Breast epithelium (tissue), 4 donors: ENCODE measurements at regions not wholly inside any gene's neighbourhood (a gene's known extent, or its start where the extent isn't known, plus 50 kb on each side); places are given as distances from the start of the nearest gene placed in this dataset.

Experiments
- DNase-seq, 2 donors: peaks; one replicate each; pipeline ENCODE4 v3.0.0-alpha.2; 2019; ENCODE audit warnings: low spot score in 2 of 2
- H3K27ac ChIP-seq, 2 donors: fragments of 200-600 bp; sonication (generic) in 1 of 2; one replicate each; pipeline ENCODE4 v1.5.1; 2016 to 2019; ENCODE audit warnings: mild to moderate bottlenecking in 1 of 2
- H3K27me3 ChIP-seq, 2 donors: fragments of 200-600 bp; sonication (generic) in 1 of 2; one replicate each; pipeline versions ENCODE4 v1.5.1 to v1.6.0; 2017 to 2019; ENCODE audit warnings: control low read depth in 1 of 2, mild to moderate bottlenecking in 1 of 2
- H3K36me3 ChIP-seq: fragments of 200-600 bp; one replicate; pipeline ENCODE4 v1.5.1; 2019
- H3K4me1 ChIP-seq, 2 donors: fragments of 200-600 bp; sonication (generic); one replicate each; pipeline ENCODE4 v1.5.1; 2016 to 2019; ENCODE audit warnings: control low read depth in 1 of 2
- H3K4me3 ChIP-seq, 3 donors: fragments of 200-600 bp; sonication (generic); 1 replicate in 2 of 3; 2 replicates in 1 of 3; pipeline ENCODE4 v1.5.1; 2016 to 2019; ENCODE audit warnings: mild to moderate bottlenecking in 3 of 3, moderate library complexity in 2 of 3
- H3K9me3 ChIP-seq, 2 donors: fragments of 200-600 bp; sonication (generic) in 1 of 2; one replicate each; pipeline ENCODE4 v1.5.1; 2016 to 2019; ENCODE audit warnings: control low read depth in 1 of 2
- CTCF ChIP-seq, 3 donors: fragments of 450-650 bp; IDR thresholded peaks; one replicate each; pipeline ENCODE4 v1.5.1; 2016 to 2017; ENCODE audit warnings: antibody characterized with exemption in 3 of 3, mild to moderate bottlenecking in 3 of 3, moderate library complexity in 3 of 3
- POLR2A ChIP-seq: fragments of 450-650 bp; IDR thresholded peaks from one replicate; pipeline ENCODE4 v1.6.1; 2016; ENCODE audit warnings: antibody characterized with exemption, mild to moderate bottlenecking, moderate library complexity
- POLR2AphosphoS5 ChIP-seq, 3 donors: sonication (generic); formaldehyde crosslinking; IDR thresholded peaks; one replicate each; pipeline ENCODE4 v1.6.1; 2017; ENCODE audit warnings: antibody characterized with exemption in 3 of 3
- intact Hi-C: fragments of 100-400 bp; cut with DNase I; formaldehyde crosslinking; loops from one replicate; pipeline ENCODE4 v1.15.1; 2023; ENCODE audit warnings: low total_unique reads

- intact Hi-C loops, result no loop called here
- H3K9me3 ChIP-seq, result no peaks in the 10 kb centered on the region
- no peak overlapping the region for H3K4me3 ChIP-seq
- DNase-seq, result no peak
- H3K27ac ChIP-seq, result no peak overlapping the region
- no peak for TF ChIP-seq POLR2A
- no peak for TF ChIP-seq POLR2AphosphoS5 (IDR thresholded peaks at IDR 0.05)
- TF ChIP-seq CTCF (IDR thresholded peaks at IDR 0.05), result no peak
- no peaks in the 10 kb centered on the region for H3K36me3 ChIP-seq
- H3K4me1 ChIP-seq, result no peaks in the 10 kb centered on the region
- H3K27me3 ChIP-seq, result no peaks in the 10 kb centered on the region
Observed at GRCh38 chr14:26026384-26026783, 571.4 kb downstream of the NOVA1 start.

DNA sequence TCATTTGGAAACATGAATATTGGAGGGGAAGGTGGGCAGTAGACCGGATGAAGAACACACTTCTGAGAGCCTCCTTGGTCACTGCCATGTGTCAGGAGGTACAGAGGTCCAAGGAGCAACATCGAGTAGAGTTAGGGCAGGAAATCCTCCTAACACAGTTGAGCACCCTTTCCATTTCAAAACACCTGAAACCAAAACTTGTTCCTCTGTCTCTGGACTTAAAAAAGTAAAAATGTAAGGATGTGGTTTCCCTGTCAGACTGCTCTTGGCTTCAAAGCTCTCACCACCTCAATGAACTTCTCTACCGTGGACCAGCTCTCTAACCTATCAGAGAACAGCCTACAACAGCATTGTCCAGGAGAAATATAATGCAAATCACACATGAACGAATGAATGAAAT is 573.9 kb downstream of the NOVA1 start:
- Histone ChIP-seq H3K27me3 (no peaks in the 10 kb centered on the region), H3K27ac (no peak overlapping the region), H3K9me3 (no peaks in the 10 kb centered on the region), H3K4me3 (no peak overlapping the region), H3K36me3 (no peaks in the 10 kb centered on the region), H3K4me1 (no peaks in the 10 kb centered on the region)
- no peak for DNase-seq
- TF ChIP-seq POLR2A (no peak), CTCF (IDR thresholded peaks at IDR 0.05) (no peak)
- intact Hi-C loops, result no loop called here

DNA sequence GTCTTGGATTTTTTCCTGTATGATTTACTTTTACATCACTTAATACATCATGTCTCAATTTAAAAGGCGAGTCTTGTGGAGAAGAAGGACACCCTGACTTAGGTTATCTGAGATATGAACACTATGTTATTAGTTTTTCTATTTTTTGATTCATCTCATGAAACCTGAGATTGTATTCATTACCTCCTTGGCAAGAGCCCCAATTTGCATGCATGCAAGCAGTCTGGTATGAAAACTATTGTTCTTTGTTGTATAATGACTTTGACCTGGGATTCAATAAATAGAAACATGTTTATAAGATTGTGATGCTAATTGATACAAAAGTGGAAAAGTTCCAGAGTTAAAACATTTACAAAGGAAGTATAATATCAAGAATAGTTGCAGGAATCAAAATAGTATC is 576.1 kb downstream of the NOVA1 start:
- DNase-seq, result no peak
- H3K27ac ChIP-seq, result no peak overlapping the region
- H3K4me1 ChIP-seq, result no peaks in the 10 kb centered on the region
- intact Hi-C loops, result no loop called here
- no peak overlapping the region for H3K4me3 ChIP-seq
- no peaks in the 10 kb centered on the region for H3K9me3 ChIP-seq
- H3K36me3 ChIP-seq, result no peaks in the 10 kb centered on the region
- H3K27me3 ChIP-seq, result no peaks in the 10 kb centered on the region
- TF ChIP-seq POLR2AphosphoS5 (IDR thresholded peaks at IDR 0.05), result no peak
- no peak for TF ChIP-seq POLR2A
- TF ChIP-seq CTCF (IDR thresholded peaks at IDR 0.05), result no peak

DNA sequence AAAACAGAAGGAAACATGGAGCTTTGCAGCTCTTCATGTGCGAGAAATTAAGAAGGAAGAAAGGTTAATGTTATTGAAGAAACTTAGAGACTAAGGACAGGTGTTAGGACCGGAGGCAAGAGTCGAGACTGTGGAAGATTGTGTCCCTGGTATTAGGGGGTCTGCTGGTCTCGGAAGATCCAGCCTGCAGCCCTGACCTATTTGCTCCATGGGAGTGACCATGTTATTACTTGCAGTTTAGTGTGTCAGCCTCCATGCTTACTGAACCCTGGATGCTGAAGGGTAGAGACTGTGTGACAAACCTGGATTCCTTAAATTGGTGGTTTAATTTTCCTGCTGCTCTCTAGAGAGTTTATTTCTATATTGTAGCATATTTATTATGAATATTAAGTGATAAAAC is 580.6 kb downstream of the NOVA1 start:
- intact Hi-C loops, result no loop called here
- Histone ChIP-seq H3K4me3 (no peak overlapping the region), H3K27ac (no peak overlapping the region), H3K36me3 (no peaks in the 10 kb centered on the region), H3K9me3 (no peaks in the 10 kb centered on the region), H3K27me3 (no peaks in the 10 kb centered on the region), H3K4me1 (no peaks in the 10 kb centered on the region)
- no peak for TF ChIP-seq POLR2AphosphoS5 (IDR thresholded peaks at IDR 0.05)
- TF ChIP-seq POLR2A, result no peak
- TF ChIP-seq CTCF (IDR thresholded peaks at IDR 0.05), result no peak
- no peak for DNase-seq

DNA sequence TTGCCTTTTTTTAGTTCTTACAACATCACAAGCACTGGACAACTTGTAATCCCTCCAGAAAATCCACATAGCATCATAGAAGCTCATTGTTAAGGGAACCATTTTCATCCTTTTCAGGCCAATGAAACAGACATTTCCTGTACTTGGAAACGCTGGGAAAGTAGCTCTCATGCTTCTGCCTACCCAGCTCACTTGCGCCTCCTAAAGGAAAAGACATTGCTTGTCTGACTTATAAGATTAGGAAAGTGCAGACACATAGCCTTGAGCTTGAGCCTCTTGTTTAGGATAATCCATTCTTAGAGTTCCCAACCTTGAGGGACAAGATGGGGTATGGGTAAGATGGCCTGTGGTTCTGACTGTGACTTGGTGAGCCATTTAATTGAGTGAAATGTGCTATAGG is 589.5 kb downstream of the NOVA1 start:
- no peak overlapping the region for H3K27ac ChIP-seq
- H3K27me3 ChIP-seq, result no peaks in the 10 kb centered on the region
- H3K36me3 ChIP-seq, result no peaks in the 10 kb centered on the region
- H3K4me3 ChIP-seq, result no peak overlapping the region
- no peak for DNase-seq
- no peaks in the 10 kb centered on the region for H3K9me3 ChIP-seq
- TF ChIP-seq POLR2AphosphoS5 (IDR thresholded peaks at IDR 0.05) (no peak), POLR2A (no peak), CTCF (IDR thresholded peaks at IDR 0.05) (no peak)
- H3K4me1 ChIP-seq, result no peaks in the 10 kb centered on the region
- intact Hi-C loops, result no loop called here
